KMS-11 (cell line): ENCODE measurements at regions not wholly inside any gene's neighbourhood (a gene's known extent, or its start where the extent isn't known, plus 50 kb on each side); places are given as distances from the start of the nearest gene placed in this dataset.

ENCODE experiments used
- H2AFZ ChIP-seq: fragments of 200-600 bp; sonication (generic); 2 replicates; pipeline ENCODE4 v1.6.1; 2016; ENCODE audit warnings: antibody characterized with exemption, mixed run types, low read depth
- H3K27ac ChIP-seq: fragments of 200-600 bp; sonication (generic); 2 replicates; pipeline ENCODE4 v1.6.1; 2016; ENCODE audit warnings: mild to moderate bottlenecking, mixed run types
- H3K27me3 ChIP-seq: fragments of 200-600 bp; sonication (generic); 2 replicates; pipeline ENCODE4 v1.6.1; 2017; ENCODE audit warnings: mild to moderate bottlenecking, low read depth, mixed run types, moderate library complexity; ENCODE audit not compliant: insufficient read depth
- H3K36me3 ChIP-seq: fragments of 200-600 bp; sonication (generic); 2 replicates; pipeline ENCODE4 v1.6.1; 2017; ENCODE audit warnings: mild to moderate bottlenecking, mixed run types; ENCODE audit not compliant: insufficient read depth
- H3K4me1 ChIP-seq: fragments of 200-600 bp; sonication (generic); 2 replicates; pipeline ENCODE4 v1.6.1; 2016; ENCODE audit warnings: mild to moderate bottlenecking, low read depth, mixed run types; ENCODE audit not compliant: poor library complexity, severe bottlenecking
- H3K4me2 ChIP-seq: fragments of 200-600 bp; sonication (generic); 2 replicates; pipeline ENCODE4 v1.7.0; 2016; ENCODE audit warnings: mild to moderate bottlenecking, mixed run types
- H3K4me3 ChIP-seq: fragments of 200-600 bp; sonication (generic); IDR thresholded peaks from 2 replicates; pipeline ENCODE4 v1.6.1; 2017; ENCODE audit warnings: low read depth, low read length, mixed read lengths; ENCODE audit not compliant: insufficient read depth
- H3K79me2 ChIP-seq: fragments of 200-600 bp; sonication (generic); 2 replicates; pipeline ENCODE4 v1.6.1; 2016; ENCODE audit warnings: low read depth, mixed run types; ENCODE audit not compliant: insufficient read depth
- H3K9ac ChIP-seq: fragments of 200-600 bp; sonication (generic); 2 replicates; pipeline ENCODE4 v1.6.1; 2016; ENCODE audit warnings: mild to moderate bottlenecking, mixed run types
- H4K20me1 ChIP-seq: fragments of 200-600 bp; sonication (generic); 2 replicates; pipeline ENCODE4 v1.6.1; 2016; ENCODE audit warnings: mild to moderate bottlenecking, mixed run types; ENCODE audit not compliant: insufficient read depth
- CTCF ChIP-seq: fragments of 200-600 bp; sonication (generic); conservative IDR thresholded peaks from 2 replicates; pipeline ENCODE4 v1.6.1; 2017; ENCODE audit warnings: low read depth, mild to moderate bottlenecking, antibody characterized with exemption, low read length, moderate library complexity, mixed read lengths

GRCh38 chr5:38117784-38118479 lies 140.4 kb upstream of the EGFLAM start:
- H2AFZ ChIP-seq: no peak overlapping the region
- H3K4me1 ChIP-seq: no peaks in the 10 kb centered on the region
- no peak overlapping the region for H3K4me2 ChIP-seq
- no peak overlapping the region for H3K9ac ChIP-seq
- no peak for TF ChIP-seq CTCF
- H3K36me3 ChIP-seq: no peaks in the 10 kb centered on the region
- no peaks in the 10 kb centered on the region for H4K20me1 ChIP-seq
- no peaks in the 10 kb centered on the region for H3K27me3 ChIP-seq
- H3K27ac ChIP-seq: no peak overlapping the region
- no peaks in the 10 kb centered on the region for H3K79me2 ChIP-seq
- H3K4me3 ChIP-seq: no peak overlapping the region

- no peak overlapping the region for H3K4me2 ChIP-seq
- no peaks in the 10 kb centered on the region for H3K79me2 ChIP-seq
- TF ChIP-seq CTCF: no peak
- H4K20me1 ChIP-seq: no peaks in the 10 kb centered on the region
- H3K4me3 ChIP-seq: no peak overlapping the region
- no peaks in the 10 kb centered on the region for H3K4me1 ChIP-seq
- H3K36me3 ChIP-seq: no peaks in the 10 kb centered on the region
- no peaks in the 10 kb centered on the region for H3K27me3 ChIP-seq
- H3K9ac ChIP-seq: no peak overlapping the region
- no peak overlapping the region for H3K27ac ChIP-seq
- H2AFZ ChIP-seq: no peak overlapping the region
These were observed 143.0 kb upstream of the EGFLAM start for GRCh38 chr5:38115318-38115827.

- H3K9ac ChIP-seq: no peak overlapping the region
- no peaks in the 10 kb centered on the region for H3K36me3 ChIP-seq
- TF ChIP-seq CTCF: no peak
These were observed 144.5 kb upstream of the EGFLAM start for GRCh38 chr5:38113880-38114279.

GRCh38 chr5:38113456-38113855 lies 144.9 kb upstream of the EGFLAM start:
- Histone ChIP-seq H2AFZ (no peak overlapping the region), H4K20me1 (no peaks in the 10 kb centered on the region), H3K9ac (no peak overlapping the region), H3K36me3 (no peaks in the 10 kb centered on the region), H3K4me1 (no peaks in the 10 kb centered on the region), H3K4me3 (no peak overlapping the region), H3K79me2 (no peaks in the 10 kb centered on the region), H3K27me3 (no peaks in the 10 kb centered on the region), H3K4me2 (no peak overlapping the region), H3K27ac (no peak overlapping the region)
- no peak for TF ChIP-seq CTCF

More at GRCh38 chr5:38113880-38114279, 144.5 kb upstream of the EGFLAM start:
- Histone ChIP-seq H3K4me3 (no peak overlapping the region), H3K4me2 (no peak overlapping the region), H3K27ac (no peak overlapping the region), H3K27me3 (no peaks in the 10 kb centered on the region), H4K20me1 (no peaks in the 10 kb centered on the region), H3K4me1 (no peaks in the 10 kb centered on the region), H2AFZ (no peak overlapping the region), H3K79me2 (no peaks in the 10 kb centered on the region)
